Neural crest cell (in vitro differentiated cells): ENCODE measurements at regions not wholly inside any gene's neighbourhood (a gene's known extent, or its start where the extent isn't known, plus 50 kb on each side); places are given as distances from the start of the nearest gene placed in this dataset.

Experiments
- DNase-seq: peaks from one replicate; pipeline ENCODE4 v3.0.0; 2021; ENCODE audit warnings: low read depth, mixed read lengths, low spot score
- H3K27ac Mint-ChIP-seq: one replicate; pipeline ENCODE4 v1.8.0; 2021; ENCODE audit warnings: mild to moderate bottlenecking, mixed read lengths; ENCODE audit not compliant: unreplicated experiment
- H3K27me3 Mint-ChIP-seq: 2 replicates; pipeline ENCODE4 v1.8.0; 2021; ENCODE audit warnings: low read depth, mild to moderate bottlenecking, mixed read lengths
- H3K36me3 Mint-ChIP-seq: 2 replicates; pipeline ENCODE4 v1.8.0; 2021; ENCODE audit warnings: low read depth, mild to moderate bottlenecking, mixed read lengths
- H3K4me1 Mint-ChIP-seq: 2 replicates; pipeline ENCODE4 v1.8.0; 2021; ENCODE audit warnings: mixed read lengths
- H3K4me3 Mint-ChIP-seq: one replicate; pipeline ENCODE4 v1.8.0; 2021; ENCODE audit warnings: mild to moderate bottlenecking, mixed read lengths
- H3K9me3 Mint-ChIP-seq: 2 replicates; pipeline ENCODE4 v1.8.0; 2021; ENCODE audit warnings: mixed read lengths
- TF ChIP-seq, protein P1 (sequence below): fragments of 200-600 bp; sonication (generic); conservative IDR thresholded peaks from 2 replicates; pipeline ENCODE4 v1.5.0; 2021; ENCODE audit warnings: antibody characterized with exemption, mild to moderate bottlenecking

DNA sequence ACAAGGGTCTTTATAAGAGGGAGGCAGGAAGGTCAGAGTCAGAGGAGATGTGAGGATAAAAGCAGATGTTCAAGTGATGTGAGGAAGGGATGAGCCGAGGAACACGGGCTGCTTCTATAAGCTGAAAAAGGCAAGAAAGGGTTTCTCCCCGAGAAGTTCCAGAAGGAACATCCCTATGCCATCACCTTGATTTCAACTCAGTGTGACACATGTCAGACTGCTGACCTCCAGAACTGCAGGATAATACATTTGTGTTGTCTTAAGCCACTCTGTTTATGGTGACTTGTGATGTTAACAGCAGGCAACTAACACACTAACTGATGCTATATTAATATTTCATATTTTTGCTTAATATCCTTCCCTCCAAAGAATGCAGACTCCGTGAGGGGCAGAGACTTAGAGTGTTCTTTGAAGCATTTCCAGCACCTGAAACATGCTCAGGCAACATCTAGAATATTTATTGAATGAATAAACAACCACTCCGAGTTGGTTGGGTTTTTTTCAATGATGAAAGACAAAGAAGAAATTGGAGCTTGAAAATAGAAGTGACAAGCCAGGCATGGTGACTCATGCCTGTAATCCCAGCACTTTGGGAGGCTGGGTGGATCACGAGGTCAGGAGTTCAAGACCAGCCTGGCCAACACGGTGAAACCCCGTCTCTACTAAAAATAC, 77.6 kb upstream of the ADRA1B start:
- Mint-ChIP-seq H3K36me3 (no peaks in the 10 kb centered on the region), H3K4me1 (no peaks in the 10 kb centered on the region), H3K9me3 (no peaks in the 10 kb centered on the region), H3K4me3 (no peak overlapping the region), H3K27ac (no peak overlapping the region), H3K27me3 (no peaks in the 10 kb centered on the region)
- TF ChIP-seq, protein P1, sequence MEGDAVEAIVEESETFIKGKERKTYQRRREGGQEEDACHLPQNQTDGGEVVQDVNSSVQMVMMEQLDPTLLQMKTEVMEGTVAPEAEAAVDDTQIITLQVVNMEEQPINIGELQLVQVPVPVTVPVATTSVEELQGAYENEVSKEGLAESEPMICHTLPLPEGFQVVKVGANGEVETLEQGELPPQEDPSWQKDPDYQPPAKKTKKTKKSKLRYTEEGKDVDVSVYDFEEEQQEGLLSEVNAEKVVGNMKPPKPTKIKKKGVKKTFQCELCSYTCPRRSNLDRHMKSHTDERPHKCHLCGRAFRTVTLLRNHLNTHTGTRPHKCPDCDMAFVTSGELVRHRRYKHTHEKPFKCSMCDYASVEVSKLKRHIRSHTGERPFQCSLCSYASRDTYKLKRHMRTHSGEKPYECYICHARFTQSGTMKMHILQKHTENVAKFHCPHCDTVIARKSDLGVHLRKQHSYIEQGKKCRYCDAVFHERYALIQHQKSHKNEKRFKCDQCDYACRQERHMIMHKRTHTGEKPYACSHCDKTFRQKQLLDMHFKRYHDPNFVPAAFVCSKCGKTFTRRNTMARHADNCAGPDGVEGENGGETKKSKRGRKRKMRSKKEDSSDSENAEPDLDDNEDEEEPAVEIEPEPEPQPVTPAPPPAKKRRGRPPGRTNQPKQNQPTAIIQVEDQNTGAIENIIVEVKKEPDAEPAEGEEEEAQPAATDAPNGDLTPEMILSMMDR, result no peak
- DNase-seq, result no peak

DNA sequence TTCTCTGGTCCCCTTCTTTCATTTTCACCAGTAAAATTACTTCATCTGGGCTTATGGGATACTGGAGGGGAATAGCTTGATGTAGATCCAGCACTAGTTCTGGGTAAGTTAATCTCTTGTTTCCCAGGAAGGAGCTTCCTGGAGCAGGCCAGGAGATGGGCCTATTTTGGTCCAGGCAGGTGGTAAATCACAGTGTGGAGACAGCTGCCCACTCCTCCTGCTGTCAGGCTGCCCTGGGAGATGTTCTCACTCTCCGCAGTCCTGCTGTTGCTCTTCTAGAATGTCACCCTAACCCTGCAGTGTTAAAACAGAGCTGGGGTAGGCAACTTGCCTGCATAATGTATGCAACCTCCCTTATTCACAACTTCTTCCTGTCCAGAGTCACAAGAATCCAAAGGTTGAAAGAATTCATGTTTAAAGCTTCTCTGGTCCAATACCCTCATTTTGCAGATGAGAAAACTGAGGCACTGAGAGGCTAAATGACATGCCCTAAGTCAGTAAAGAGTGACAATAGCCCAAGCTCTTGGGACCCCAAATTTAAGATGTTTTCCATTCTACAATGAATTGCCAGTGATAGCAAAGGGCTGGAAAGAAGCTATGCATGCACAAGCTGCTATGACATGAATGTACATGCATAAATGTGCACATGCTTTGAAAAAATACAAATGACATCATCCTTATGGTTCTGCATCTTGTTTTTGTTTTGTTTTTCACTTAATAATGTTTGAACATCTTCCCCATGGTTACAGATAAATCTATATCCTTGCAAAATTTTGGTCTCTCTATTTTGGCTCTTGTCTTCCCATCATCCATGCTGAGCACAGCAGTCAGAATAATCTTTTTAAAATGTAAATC, 71.8 kb upstream of the ADRA1B start:
- TF ChIP-seq, protein P1, result no peak

DNA sequence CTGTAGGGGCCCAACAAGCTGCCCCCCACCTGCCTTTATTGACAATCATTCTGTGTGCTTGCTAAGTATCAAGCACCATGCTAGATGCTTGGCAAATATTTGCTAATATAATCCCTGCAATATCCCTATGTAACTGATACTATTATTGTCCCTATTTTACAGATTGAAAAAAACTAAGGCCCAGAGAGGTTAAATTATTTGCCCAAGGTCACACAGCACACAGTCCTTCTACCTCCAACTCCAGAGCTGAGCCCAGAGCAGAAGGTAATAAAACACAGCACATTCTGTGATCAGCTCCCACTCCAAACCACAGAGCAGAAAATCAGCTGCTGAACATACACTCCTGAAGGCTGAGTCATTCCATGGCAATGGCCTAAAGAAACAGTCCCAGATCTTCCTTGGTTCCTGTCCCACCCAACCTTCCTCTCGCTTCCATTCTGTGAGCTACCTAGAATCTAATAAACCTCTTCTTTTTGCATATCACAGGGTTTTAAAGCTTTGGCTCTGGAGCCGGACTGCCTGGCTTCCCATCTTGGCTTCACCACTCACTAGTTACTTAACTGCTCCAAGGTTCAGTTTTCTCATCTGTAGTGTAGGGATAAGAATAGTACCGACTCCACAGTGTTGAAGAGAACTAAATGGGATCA, 66.7 kb upstream of the ADRA1B start:
- H3K4me1 Mint-ChIP-seq, result peaks cover 4% of the 10 kb centered on the region
- no peak overlapping the region for H3K4me3 Mint-ChIP-seq
- no peak overlapping the region for H3K27ac Mint-ChIP-seq
- TF ChIP-seq, protein P1, result no peak
- DNase-seq, result no peak
- no peaks in the 10 kb centered on the region for H3K36me3 Mint-ChIP-seq
- no peaks in the 10 kb centered on the region for H3K9me3 Mint-ChIP-seq
- no peaks in the 10 kb centered on the region for H3K27me3 Mint-ChIP-seq

More for the DNA sequence above, 71.8 kb upstream of the ADRA1B start:
- no peak overlapping the region for H3K4me3 Mint-ChIP-seq
- H3K4me1 Mint-ChIP-seq, result no peaks in the 10 kb centered on the region
- DNase-seq, result no peak
- H3K27ac Mint-ChIP-seq, result no peak overlapping the region
- no peaks in the 10 kb centered on the region for H3K36me3 Mint-ChIP-seq
- H3K9me3 Mint-ChIP-seq, result no peaks in the 10 kb centered on the region
- no peaks in the 10 kb centered on the region for H3K27me3 Mint-ChIP-seq

DNA sequence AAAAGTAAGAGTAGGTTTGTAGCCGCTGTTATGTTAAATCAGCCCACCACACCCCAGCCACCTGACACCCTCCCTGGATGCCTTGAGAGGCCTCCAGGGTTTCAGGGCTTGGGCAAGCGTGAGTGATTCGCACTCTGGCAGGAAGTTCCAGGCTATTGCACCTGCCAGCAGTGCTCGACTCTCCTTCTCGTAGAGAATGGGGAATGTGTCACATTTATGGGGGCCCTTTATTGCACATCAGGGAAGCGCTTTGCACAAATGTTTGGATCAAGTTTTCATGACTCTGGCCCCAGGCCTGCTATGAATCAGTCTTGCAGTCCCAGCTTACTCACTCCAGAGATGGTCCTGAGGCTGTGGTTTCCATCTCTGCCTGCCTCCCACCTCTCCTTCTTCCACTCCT, 66.1 kb upstream of the ADRA1B start:
- Mint-ChIP-seq H3K27me3 (peaks cover 3% of the 10 kb centered on the region), H3K9me3 (no peaks in the 10 kb centered on the region), H3K27ac (no peak overlapping the region), H3K36me3 (no peaks in the 10 kb centered on the region), H3K4me3 (no peak overlapping the region), H3K4me1 (peaks cover 4% of the 10 kb centered on the region)
- TF ChIP-seq, protein P1, result no peak
- DNase-seq, result no peak

DNA sequence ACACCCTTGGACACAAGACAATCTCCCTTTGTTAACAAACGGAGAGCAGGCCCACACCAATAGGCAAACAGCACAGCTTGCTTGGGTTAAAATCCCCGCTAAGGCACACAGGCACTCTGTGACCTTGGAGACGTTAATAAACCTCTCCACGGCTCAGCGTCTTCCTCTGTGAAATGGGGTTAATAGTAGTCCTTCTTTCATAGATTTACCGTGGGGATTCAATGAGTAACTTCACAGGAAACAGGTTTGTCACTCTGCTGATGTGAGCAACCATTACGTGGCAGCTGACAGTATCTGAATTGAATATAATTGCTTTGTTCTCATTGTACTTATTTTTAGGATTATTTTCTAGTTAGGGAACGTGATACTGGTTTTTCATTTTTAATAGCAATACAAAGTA, 65.2 kb upstream of the ADRA1B start:
- no peak overlapping the region for H3K4me3 Mint-ChIP-seq
- H3K27ac Mint-ChIP-seq, result no peak overlapping the region
- no peaks in the 10 kb centered on the region for H3K9me3 Mint-ChIP-seq
- H3K27me3 Mint-ChIP-seq, result peaks cover 5% of the 10 kb centered on the region
- no peaks in the 10 kb centered on the region for H3K36me3 Mint-ChIP-seq
- TF ChIP-seq, protein P1, result no peak
- no peak for DNase-seq
- H3K4me1 Mint-ChIP-seq, result peaks cover 4% of the 10 kb centered on the region
